ENCODE measurements at regions not wholly inside any gene's neighbourhood (a gene's known extent, or its start where the extent isn't known, plus 50 kb on each side); places are given as distances from the start of the nearest gene placed in this dataset.

- peak overlapping the region in 1 of 2 donors; percentile 29 for H3K27ac Mint-ChIP-seq
- no peaks in the 10 kb centered on the region for H3K36me3 Mint-ChIP-seq
- DNase-seq (ENCODE audit: low spot score in 2 of 2), result no peak
- no peak for ATAC-seq
- H3K9me3 Mint-ChIP-seq, result no peaks in the 10 kb centered on the region
These were observed 59.3 kb upstream of the NECTIN1 start for GRCh38 chr11:119788096-119788883.

- ATAC-seq (no peak), DNase-seq (ENCODE audit: low spot score in 2 of 2) (no peak)
- Mint-ChIP-seq H3K27ac (no peak overlapping the region), H3K36me3 (no peaks in the 10 kb centered on the region), H3K9me3 (no peaks in the 10 kb centered on the region)
These were observed 58.1 kb upstream of the NECTIN1 start for GRCh38 chr11:119787074-119787461.

DNA sequence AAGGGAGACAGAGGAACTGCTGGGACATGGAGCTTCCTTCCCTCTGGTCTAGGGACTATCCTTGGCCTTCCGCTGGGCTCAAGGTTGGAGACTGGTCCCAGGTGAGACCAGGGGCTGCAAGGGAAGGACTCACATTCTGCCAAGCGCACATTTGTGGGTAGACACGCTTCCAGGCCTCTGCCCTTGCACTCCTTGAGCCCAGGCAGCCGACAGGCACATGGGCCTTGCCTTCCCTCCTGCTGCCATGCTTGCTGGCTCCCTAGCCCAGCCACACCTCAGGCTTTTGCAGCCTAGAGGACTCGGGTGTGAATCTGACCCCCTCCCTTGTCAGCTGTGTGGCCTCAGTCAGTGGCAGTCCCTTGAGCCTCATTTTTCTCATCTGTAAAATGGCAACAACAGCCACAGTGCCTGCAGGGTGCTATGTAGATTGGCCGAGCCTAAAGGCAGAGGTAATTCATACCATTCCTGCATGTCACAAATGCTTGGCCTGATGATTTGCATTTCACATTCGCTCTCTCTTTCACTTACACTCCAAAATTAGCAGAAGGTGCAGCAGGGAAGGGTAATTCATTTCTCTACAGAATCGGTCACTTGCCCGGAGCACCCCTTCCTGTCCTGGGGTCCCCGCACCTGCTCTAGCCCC, 57.6 kb upstream of the NECTIN1 start:
- Mint-ChIP-seq H3K9me3 (no peaks in the 10 kb centered on the region), H3K27ac (no peak overlapping the region), H3K36me3 (no peaks in the 10 kb centered on the region)
- ATAC-seq (no peak), DNase-seq (ENCODE audit: low spot score in 2 of 2) (no peak)

- ATAC-seq (no peak), DNase-seq (ENCODE audit: low spot score in 2 of 2) (no peak)
- Mint-ChIP-seq H3K9me3 (no peaks in the 10 kb centered on the region), H3K27ac (no peak overlapping the region), H3K36me3 (no peaks in the 10 kb centered on the region)
These were observed 56.1 kb upstream of the NECTIN1 start for GRCh38 chr11:119785131-119785530.

DNA sequence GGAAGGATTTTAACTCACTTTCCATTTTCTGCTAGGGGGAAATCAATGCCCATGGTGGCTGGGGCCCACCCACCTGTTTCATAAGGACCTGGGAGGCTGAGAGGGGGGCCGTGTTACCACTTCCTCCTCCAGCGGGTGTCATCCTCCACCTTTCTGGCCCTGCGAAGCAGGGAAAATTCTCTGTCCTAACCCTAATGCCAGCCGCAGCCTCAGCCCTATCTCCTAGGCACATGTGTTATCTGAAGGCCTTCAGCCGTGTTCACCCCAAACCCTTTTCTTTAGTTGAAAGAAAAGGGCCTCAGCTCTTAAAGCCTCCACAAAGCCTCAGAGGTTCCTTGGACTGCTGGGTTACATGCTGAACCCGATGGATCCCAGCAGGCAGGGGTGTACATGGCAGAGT, 55.4 kb upstream of the NECTIN1 start:
- Mint-ChIP-seq H3K36me3 (no peaks in the 10 kb centered on the region), H3K27ac (no peak overlapping the region), H3K9me3 (no peaks in the 10 kb centered on the region)
- ATAC-seq (no peak), DNase-seq (ENCODE audit: low spot score in 2 of 2) (no peak)

DNA sequence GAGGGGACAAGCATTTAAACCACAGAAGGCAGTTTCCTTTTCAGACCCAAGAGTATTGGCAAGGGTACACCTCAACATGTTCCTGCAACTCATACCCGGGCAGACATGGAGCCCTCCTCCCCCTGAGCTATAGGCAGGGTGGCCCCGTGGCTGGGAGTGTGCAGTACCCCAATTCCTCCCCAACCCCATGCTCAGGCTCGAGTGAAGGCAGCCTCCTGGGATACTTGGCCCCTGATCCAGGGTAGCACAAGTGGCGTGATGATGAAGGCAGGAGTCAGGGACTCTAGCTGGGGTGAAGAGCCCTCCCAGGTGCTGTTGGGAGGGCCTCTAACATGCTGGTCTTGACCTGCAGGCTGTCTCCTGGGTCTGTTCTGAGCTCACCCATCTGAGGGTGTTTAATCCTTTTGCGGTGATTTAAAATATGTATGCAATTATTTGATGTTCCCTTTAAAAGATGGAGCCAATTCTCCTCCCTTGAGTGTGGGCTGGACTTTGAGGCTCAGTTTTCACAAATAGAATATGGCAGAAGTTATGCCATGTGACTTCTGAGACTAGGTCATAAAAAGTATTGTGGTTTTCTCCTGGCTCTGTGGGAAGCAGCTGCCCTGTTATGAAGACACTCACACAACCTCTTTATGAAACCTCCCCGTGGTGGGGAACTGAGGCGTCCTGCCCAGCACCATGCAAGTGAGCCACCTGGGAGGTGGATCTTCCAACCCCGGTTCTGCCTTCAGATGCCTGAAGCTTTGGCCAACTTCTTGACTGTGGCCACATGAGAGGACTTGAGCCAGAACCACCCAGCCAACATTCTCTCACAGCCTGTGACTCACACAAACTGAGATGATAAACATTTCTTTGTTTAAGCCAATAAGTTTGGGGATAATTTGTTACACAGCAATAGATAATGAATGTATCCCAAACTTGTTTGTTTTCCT, 54.7 kb upstream of the NECTIN1 start:
- no peaks in the 10 kb centered on the region for H3K36me3 Mint-ChIP-seq
- H3K9me3 Mint-ChIP-seq, result no peaks in the 10 kb centered on the region
- ATAC-seq, result peak in 1 of 2 donors; percentile 47

DNA sequence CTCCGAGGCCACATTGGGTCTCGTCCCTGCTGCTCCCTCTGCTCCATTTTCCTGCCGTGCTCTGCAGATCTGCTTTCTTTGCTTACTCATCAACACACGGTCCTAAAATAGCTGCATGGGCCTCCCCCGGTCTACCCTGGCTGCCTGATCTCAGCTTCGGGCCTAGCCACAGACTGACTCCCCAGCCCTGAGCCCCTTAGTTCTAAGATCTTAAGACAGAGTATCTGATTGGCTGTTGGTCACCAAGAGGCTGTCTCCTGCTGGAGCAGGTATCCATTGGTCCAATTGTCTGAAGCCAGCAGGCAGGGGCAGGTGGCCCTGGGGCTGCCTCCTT, 53.7 kb upstream of the NECTIN1 start:
- no peak overlapping the region for H3K27ac Mint-ChIP-seq
- no peaks in the 10 kb centered on the region for H3K36me3 Mint-ChIP-seq
- ATAC-seq, result no peak

More for the DNA sequence above, 54.7 kb upstream of the NECTIN1 start:
- H3K27ac Mint-ChIP-seq, result no peak overlapping the region
- no peak for DNase-seq (ENCODE audit: low spot score in 2 of 2)

DNA sequence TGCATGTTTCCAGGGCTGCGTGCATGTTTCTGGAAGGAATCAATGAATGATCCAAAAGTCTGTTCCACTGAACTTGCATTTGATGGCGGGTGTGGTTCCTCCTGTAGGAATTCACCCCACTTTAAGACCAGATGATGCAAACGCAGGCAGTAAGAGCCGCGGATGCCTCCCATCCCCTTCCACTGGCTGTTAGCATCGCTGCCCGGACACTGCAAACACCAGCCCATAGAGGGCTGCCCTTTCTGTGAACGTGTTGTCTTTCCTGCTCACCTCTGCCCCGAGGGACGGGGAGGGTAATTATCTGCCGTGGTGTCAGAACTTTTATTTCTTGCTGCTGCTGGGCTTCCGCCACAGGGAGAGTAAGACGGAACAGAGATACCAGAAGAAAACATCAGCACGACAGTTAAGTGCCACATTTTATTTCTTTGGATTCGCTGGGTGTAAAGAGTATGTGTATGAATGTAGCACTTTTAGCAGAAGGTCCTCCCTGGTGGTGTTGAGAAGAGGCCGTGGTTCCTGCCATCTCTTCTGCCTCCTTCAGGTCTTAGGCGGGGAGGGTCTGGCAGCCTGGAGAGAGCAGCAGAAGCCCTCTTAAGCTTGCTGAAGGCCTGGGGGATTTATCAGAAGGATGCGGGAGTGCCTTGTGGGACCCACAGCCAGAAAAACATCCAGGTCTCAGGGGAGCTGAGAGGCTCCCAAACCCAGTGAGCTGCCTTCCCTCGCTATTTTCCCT, 53.2 kb upstream of the NECTIN1 start:
- no peak for ATAC-seq
- H3K27ac Mint-ChIP-seq, result no peak overlapping the region
- H3K9me3 Mint-ChIP-seq, result no peaks in the 10 kb centered on the region
- no peaks in the 10 kb centered on the region for H3K36me3 Mint-ChIP-seq
- DNase-seq (ENCODE audit: low spot score in 2 of 2), result no peak

More for the DNA sequence above, 53.7 kb upstream of the NECTIN1 start:
- no peaks in the 10 kb centered on the region for H3K9me3 Mint-ChIP-seq
- no peak for DNase-seq (ENCODE audit: low spot score in 2 of 2)

GRCh38 chr11:119780222-119780953, 51.4 kb upstream of the NECTIN1 start:
- no peaks in the 10 kb centered on the region for H3K36me3 Mint-ChIP-seq
- peaks cover 0 to 3% of the 10 kb centered on the region in 2 donors for H3K9me3 Mint-ChIP-seq
- no peak overlapping the region for H3K27ac Mint-ChIP-seq
- DNase-seq (ENCODE audit: low spot score in 2 of 2), result no peak
- ATAC-seq, result no peak

- H3K27ac Mint-ChIP-seq, result no peak overlapping the region
- H3K9me3 Mint-ChIP-seq, result peaks cover 0 to 3% of the 10 kb centered on the region in 2 donors
- ATAC-seq (no peak), DNase-seq (ENCODE audit: low spot score in 2 of 2) (no peak)
- H3K36me3 Mint-ChIP-seq, result no peaks in the 10 kb centered on the region
These were observed 50.4 kb upstream of the NECTIN1 start for GRCh38 chr11:119779195-119780071.

Measured in activated naive CD4-positive, alpha-beta T cell treated with anti-CD3 and anti-CD28 coated beads, Interleukin-2, amount 50 U/mL, for 72 hours (primary cell).